H9 (cell line): ENCODE measurements at regions not wholly inside any gene's neighbourhood (a gene's known extent, or its start where the extent isn't known, plus 50 kb on each side); places are given as distances from the start of the nearest gene placed in this dataset.

ENCODE experiments used
- DNase-seq: peaks from one replicate; pipeline ENCODE4 v3.0.0-alpha.2; 2017
- H2AFZ ChIP-seq: one replicate; pipeline ENCODE4 v1.6.1; 2013; ENCODE audit warnings: mild to moderate bottlenecking, low read length, control low read depth, moderate library complexity
- H2AK5ac ChIP-seq: 2 replicates; pipeline ENCODE4 v1.6.1; 2013; ENCODE audit warnings: low read length, control low read depth, mixed read lengths; ENCODE audit not compliant: insufficient read length
- H2BK120ac ChIP-seq: one replicate; pipeline ENCODE4 v1.6.1; 2013; ENCODE audit warnings: low read depth, mild to moderate bottlenecking, low read length, control low read depth, inconsistent platforms; ENCODE audit not compliant: poor library complexity, severe bottlenecking
- H2BK12ac ChIP-seq: 2 replicates; pipeline ENCODE4 v1.6.1; 2013; ENCODE audit warnings: low read length, control low read depth, mixed read lengths, low read depth; ENCODE audit not compliant: insufficient read length
- H2BK15ac ChIP-seq: 2 replicates; pipeline ENCODE4 v1.6.1; 2013; ENCODE audit warnings: low read depth, low read length, control low read depth
- H2BK20ac ChIP-seq: one replicate; pipeline ENCODE4 v1.6.1; 2013; ENCODE audit warnings: low read depth, mild to moderate bottlenecking, low read length, control low read depth, inconsistent platforms; ENCODE audit not compliant: poor library complexity, severe bottlenecking
- H2BK5ac ChIP-seq: 2 replicates; pipeline ENCODE4 v1.6.1; 2013; ENCODE audit warnings: low read length, control low read depth, mixed read lengths; ENCODE audit not compliant: insufficient read length
- H3K14ac ChIP-seq: 2 replicates; pipeline ENCODE4 v1.6.1; 2013; ENCODE audit warnings: low read length, control low read depth; ENCODE audit not compliant: insufficient read depth
- H3K18ac ChIP-seq: 2 replicates; pipeline ENCODE4 v1.6.1; 2013; ENCODE audit warnings: low read depth, mild to moderate bottlenecking, mixed read lengths, low read length, control low read depth; ENCODE audit not compliant: insufficient read length
- H3K23ac ChIP-seq: 2 replicates; pipeline ENCODE4 v1.6.1; 2013; ENCODE audit warnings: low read length, control low read depth, mixed read lengths, low read depth; ENCODE audit not compliant: insufficient read length
- H3K23me2 ChIP-seq: 2 replicates; pipeline ENCODE4 v1.6.1; 2013; ENCODE audit warnings: low read depth, mild to moderate bottlenecking, mixed read lengths, low read length, control low read depth; ENCODE audit not compliant: insufficient read length, poor library complexity, severe bottlenecking
- H3K27ac ChIP-seq: 2 replicates; pipeline ENCODE4 v1.5.1; 2013; ENCODE audit warnings: low read length, control low read depth, mixed read lengths, low read depth; ENCODE audit not compliant: insufficient read length
- H3K27me3 ChIP-seq: 2 replicates; pipeline ENCODE4 v1.6.1; 2013; ENCODE audit warnings: low read length, control low read depth, inconsistent platforms; ENCODE audit not compliant: insufficient read depth
- H3K4ac ChIP-seq: 2 replicates; pipeline ENCODE4 v1.6.1; 2013; ENCODE audit warnings: low read depth, mild to moderate bottlenecking, control low read depth, inconsistent platforms, low read length, moderate library complexity
- H3K4me1 ChIP-seq: 2 replicates; pipeline ENCODE4 v1.6.1; 2013; ENCODE audit warnings: low read length, control low read depth, inconsistent platforms; ENCODE audit not compliant: insufficient read depth
- H3K4me2 ChIP-seq: 2 replicates; pipeline ENCODE4 v1.6.1; 2013; ENCODE audit warnings: low read length, control low read depth, mixed read lengths; ENCODE audit not compliant: insufficient read length, insufficient read depth
- H3K56ac ChIP-seq: 2 replicates; pipeline ENCODE4 v1.6.1; 2013; ENCODE audit warnings: low read depth, mild to moderate bottlenecking, mixed read lengths, low read length, control low read depth; ENCODE audit not compliant: insufficient read length
- H3K79me1 ChIP-seq: 2 replicates; pipeline ENCODE4 v1.6.1; 2013; ENCODE audit warnings: low read depth, mild to moderate bottlenecking, moderate library complexity, low read length, control low read depth, inconsistent platforms; ENCODE audit not compliant: insufficient read depth, poor library complexity, severe bottlenecking
- H3K79me2 ChIP-seq: 2 replicates; pipeline ENCODE4 v1.6.1; 2013; ENCODE audit warnings: low read length, control low read depth, inconsistent platforms; ENCODE audit not compliant: insufficient read depth
- H3K9ac ChIP-seq: 2 replicates; pipeline ENCODE4 v1.6.1; 2013; ENCODE audit warnings: low read length, control low read depth, mixed read lengths; ENCODE audit not compliant: insufficient read length; ENCODE audit errors: extremely low read depth
- H3K9me3 ChIP-seq: one replicate; pipeline ENCODE4 v1.6.1; 2013; ENCODE audit warnings: low read depth, low read length, inconsistent platforms; ENCODE audit not compliant: control insufficient read depth
- H3T11ph ChIP-seq: one replicate; pipeline ENCODE4 v1.6.1; 2013; ENCODE audit warnings: mild to moderate bottlenecking, low read length, control low read depth, inconsistent platforms
- H4K20me1 ChIP-seq: one replicate; pipeline ENCODE4 v1.6.1; 2013; ENCODE audit not compliant: control insufficient read depth, insufficient read length, insufficient read depth
- H4K5ac ChIP-seq: 2 replicates; pipeline ENCODE4 v1.6.1; 2013; ENCODE audit warnings: low read depth, mild to moderate bottlenecking, mixed read lengths, low read length, control low read depth; ENCODE audit not compliant: insufficient read length
- H4K8ac ChIP-seq: replicated peaks from 2 replicates; pipeline ENCODE4 v1.6.1; 2013; ENCODE audit warnings: low read length, control low read depth, mixed read lengths, low read depth; ENCODE audit not compliant: insufficient read length
- H4K91ac ChIP-seq: 2 replicates; pipeline ENCODE4 v1.6.1; 2013; ENCODE audit warnings: low read depth, mild to moderate bottlenecking, moderate library complexity, mixed read lengths, low read length, control low read depth; ENCODE audit not compliant: insufficient read length
- H3K27ac Mint-ChIP-seq, 3 experiments: 2 replicates in 2 of 3; 3 replicates in 1 of 3; pipeline ENCODE4 v1.8.0; 2020 to 2021; ENCODE audit warnings: mixed read lengths in 3 of 3, mild to moderate bottlenecking in 1 of 3, moderate library complexity in 1 of 3
- H3K27me3 Mint-ChIP-seq: 2 replicates; pipeline ENCODE4 v1.8.0; 2021; ENCODE audit warnings: low read depth, mild to moderate bottlenecking, moderate library complexity, mixed read lengths
- H3K36me3 Mint-ChIP-seq, 3 experiments: 2 replicates in 2 of 3; 3 replicates in 1 of 3; pipeline ENCODE4 v1.8.0; 2020 to 2021; ENCODE audit warnings: low read depth in 3 of 3, mixed read lengths in 3 of 3; ENCODE audit not compliant: insufficient read depth in 1 of 3
- H3K4me1 Mint-ChIP-seq, 2 experiments: 2 replicates each; pipeline ENCODE4 v1.8.0; 2020; ENCODE audit warnings: mixed read lengths in 2 of 2
- H3K4me3 Mint-ChIP-seq, 2 experiments: 2 replicates in 1 of 2; 3 replicates in 1 of 2; pipeline ENCODE4 v1.8.0; 2020 to 2021; ENCODE audit warnings: mild to moderate bottlenecking in 2 of 2, mixed read lengths in 2 of 2, moderate library complexity in 1 of 2
- H3K9me3 Mint-ChIP-seq, 2 experiments: 2 replicates in 1 of 2; 3 replicates in 1 of 2; pipeline ENCODE4 v1.8.0; 2020; ENCODE audit warnings: mild to moderate bottlenecking in 2 of 2, mixed read lengths in 2 of 2, moderate library complexity in 1 of 2
- CTCF ChIP-seq: fragments of 200-600 bp; sonication (generic); conservative IDR thresholded peaks from 3 replicates; pipeline ENCODE4 v1.8.0; 2021; ENCODE audit warnings: antibody characterized with exemption, mild to moderate bottlenecking
- WGBS: extraction: QIAGEN DNeasy Blood & Tissue Kit; methylation state at CpG from one replicate; pipeline ENCODE4 v1.1.7; 2013; ENCODE audit warnings: missing lambda C conversion rate, low lambda C conversion rate, mixed read lengths; ENCODE audit not compliant: insufficient read length; ENCODE audit errors: extremely low coverage; 5-methylcytosine and 5-hydroxymethylcytosine counted together

GRCh38 chr4:131540256-131540655 is 1608.8 kb upstream of the PCDH10 start:
- H3K4ac ChIP-seq = no peak overlapping the region
- Mint-ChIP-seq H3K27me3 (no peaks in the 10 kb centered on the region), H3K27ac (no peak overlapping the region), H3K4me1 (no peaks in the 10 kb centered on the region), H3K9me3 (no peaks in the 10 kb centered on the region), H3K4me3 (no peak overlapping the region), H3K36me3 (no peaks in the 10 kb centered on the region)
- H3K14ac ChIP-seq = no peak overlapping the region
- H3K23me2 ChIP-seq = no peaks in the 10 kb centered on the region
- H3K56ac ChIP-seq = no peak overlapping the region
- no peak overlapping the region for H3T11ph ChIP-seq
- peak overlapping the region; percentile 50 for H2BK12ac ChIP-seq
- no peak overlapping the region for H3K27ac ChIP-seq
- no peak overlapping the region for H2BK20ac ChIP-seq
- no peak for TF ChIP-seq CTCF
- H3K9ac ChIP-seq = no peak overlapping the region
- H4K8ac ChIP-seq = no peak overlapping the region
- H2AK5ac ChIP-seq = no peak overlapping the region
- H3K23ac ChIP-seq = no peak overlapping the region
- no peaks in the 10 kb centered on the region for H4K20me1 ChIP-seq
- no peak for DNase-seq
- H2BK5ac ChIP-seq = peak overlapping the region; percentile 29
- no peaks in the 10 kb centered on the region for H3K79me1 ChIP-seq
- H3K4me2 ChIP-seq = no peak overlapping the region
- no peaks in the 10 kb centered on the region for H3K27me3 ChIP-seq
- WGBS = no CpG with 5 or more reads among the region's 3 CpGs
- no peak overlapping the region for H4K5ac ChIP-seq
- no peak overlapping the region for H4K91ac ChIP-seq
- H3K4me1 ChIP-seq = no peaks in the 10 kb centered on the region
- H3K79me2 ChIP-seq = no peaks in the 10 kb centered on the region
- H3K9me3 ChIP-seq = no peaks in the 10 kb centered on the region
- H2AFZ ChIP-seq = no peak overlapping the region
- H3K18ac ChIP-seq = no peak overlapping the region
- no peak overlapping the region for H2BK15ac ChIP-seq
- no peak overlapping the region for H2BK120ac ChIP-seq
